Hematopoietic multipotent progenitor cell treated with erythropoietin and hydrocortisone succinate and interleukin-3 and kit ligand, for 6 days (in vitro differentiated cells): ENCODE measurements at regions not wholly inside any gene's neighbourhood (a gene's known extent, or its start where the extent isn't known, plus 50 kb on each side); places are given as distances from the start of the nearest gene placed in this dataset.

Source experiments
- DNase-seq: peaks from one replicate; pipeline ENCODE4 v3.0.0-alpha.2; 2015

GRCh38 chr2:195031411-195031810 lies 625.6 kb upstream of the SLC39A10 start:
- DNase-seq: no peak

- DNase-seq: no peak
Measured at GRCh38 chr2:195029804-195030654, 627.0 kb upstream of the SLC39A10 start.

GRCh38 chr2:195027947-195028346 lies 629.1 kb upstream of the SLC39A10 start:
- no peak for DNase-seq

GRCh38 chr2:195026261-195026660 lies 630.8 kb upstream of the SLC39A10 start:
- DNase-seq: no peak

- no peak for DNase-seq
Measured at GRCh38 chr2:195022508-195022830, 634.6 kb upstream of the SLC39A10 start.

GRCh38 chr2:195021711-195022507 lies 635.1 kb upstream of the SLC39A10 start:
- DNase-seq: no peak

GRCh38 chr2:195018462-195018861 lies 638.6 kb upstream of the SLC39A10 start:
- no peak for DNase-seq

GRCh38 chr2:195017890-195018289 lies 639.1 kb upstream of the SLC39A10 start:
- DNase-seq: no peak

- DNase-seq: no peak
Measured at GRCh38 chr2:195016841-195017240, 640.2 kb upstream of the SLC39A10 start.

GRCh38 chr2:195009202-195009601 lies 647.8 kb upstream of the SLC39A10 start:
- no peak for DNase-seq

GRCh38 chr2:195006856-195007255 lies 650.2 kb upstream of the SLC39A10 start:
- DNase-seq: no peak

- DNase-seq: no peak
Measured at GRCh38 chr2:195003881-195004471, 653.0 kb upstream of the SLC39A10 start.

GRCh38 chr2:195001924-195002323 lies 655.1 kb upstream of the SLC39A10 start:
- no peak for DNase-seq

GRCh38 chr2:194999771-195000170 lies 657.3 kb upstream of the SLC39A10 start:
- DNase-seq: no peak

GRCh38 chr2:194992648-194993047 lies 664.4 kb upstream of the SLC39A10 start:
- DNase-seq: no peak

GRCh38 chr2:194985258-194985657 lies 671.8 kb upstream of the SLC39A10 start:
- no peak for DNase-seq

GRCh38 chr2:194962254-194962653 lies 694.8 kb upstream of the SLC39A10 start:
- no peak for DNase-seq

- DNase-seq: no peak
Measured at GRCh38 chr2:194954218-194954617, 702.8 kb upstream of the SLC39A10 start.

GRCh38 chr2:194946826-194947225 lies 710.2 kb upstream of the SLC39A10 start:
- no peak for DNase-seq

- DNase-seq: no peak
Measured at GRCh38 chr2:194938066-194938465, 719.0 kb upstream of the SLC39A10 start.

- DNase-seq: no peak
Measured at GRCh38 chr2:194927489-194927888, 729.5 kb upstream of the SLC39A10 start.

GRCh38 chr2:194926873-194927272 lies 730.2 kb upstream of the SLC39A10 start:
- DNase-seq: no peak

- no peak for DNase-seq
Measured at GRCh38 chr2:194925742-194926141, 731.3 kb upstream of the SLC39A10 start.

GRCh38 chr2:194917519-194917918 lies 739.5 kb upstream of the SLC39A10 start:
- no peak for DNase-seq
